Stomach smooth muscle (tissue), 2 donors: ENCODE measurements at regions not wholly inside any gene's neighbourhood (a gene's known extent, or its start where the extent isn't known, plus 50 kb on each side); places are given as distances from the start of the nearest gene placed in this dataset.

Experiments used
- H3K27ac ChIP-seq: one replicate; pipeline ENCODE4 v1.7.0; 2013; ENCODE audit warnings: mild to moderate bottlenecking, low read length, inconsistent platforms
- H3K27me3 ChIP-seq, 2 donors: one replicate each; pipeline ENCODE4 v1.7.0; 2013; ENCODE audit warnings: low read length in 2 of 2; ENCODE audit not compliant: insufficient read depth in 2 of 2, control insufficient read depth in 1 of 2
- H3K36me3 ChIP-seq, 2 donors: one replicate each; pipeline ENCODE4 v1.7.0; 2013; ENCODE audit warnings: low read length in 2 of 2; ENCODE audit not compliant: control insufficient read depth in 2 of 2, insufficient read depth in 2 of 2
- H3K4me1 ChIP-seq: one replicate; pipeline ENCODE4 v1.7.0; 2013; ENCODE audit warnings: low read length; ENCODE audit not compliant: control insufficient read depth, insufficient read depth
- H3K4me3 ChIP-seq, 2 donors: one replicate each; pipeline ENCODE4 v1.7.0; 2013; ENCODE audit warnings: low read length in 2 of 2
- H3K9ac ChIP-seq, 2 donors: one replicate each; pipeline ENCODE4 v1.7.0; 2013; ENCODE audit warnings: low read length in 2 of 2, mild to moderate bottlenecking in 1 of 2
- H3K9me3 ChIP-seq, 2 donors: one replicate each; pipeline ENCODE4 v1.7.0; 2013; ENCODE audit warnings: low read length in 2 of 2; ENCODE audit not compliant: control insufficient read depth in 2 of 2
- donor health status: healthy.
- donor health status: Pancreatic carcinoma.

- Histone ChIP-seq H3K4me1 (no peaks in the 10 kb centered on the region), H3K9me3 (no peaks in the 10 kb centered on the region), H3K27me3 (no peaks in the 10 kb centered on the region), H3K4me3 (no peak overlapping the region), H3K36me3 (no peaks in the 10 kb centered on the region), H3K27ac (no peak overlapping the region), H3K9ac (no peak overlapping the region)
Measured at GRCh38 chr12:28954333-28954732, 194.7 kb upstream of the FAR2 start.

- Histone ChIP-seq H3K4me1 (no peaks in the 10 kb centered on the region), H3K27ac (no peak overlapping the region), H3K9me3 (no peaks in the 10 kb centered on the region), H3K4me3 (no peak overlapping the region), H3K9ac (no peak overlapping the region), H3K27me3 (no peaks in the 10 kb centered on the region), H3K36me3 (no peaks in the 10 kb centered on the region)
Measured at GRCh38 chr12:28955491-28955890, 193.6 kb upstream of the FAR2 start.

- Histone ChIP-seq H3K4me3 (no peak overlapping the region), H3K27me3 (no peaks in the 10 kb centered on the region), H3K4me1 (no peaks in the 10 kb centered on the region)
Measured at GRCh38 chr12:28955931-28956330, 193.1 kb upstream of the FAR2 start.

GRCh38 chr12:28958553-28959195 is 190.4 kb upstream of the FAR2 start:
- Histone ChIP-seq H3K36me3 (no peaks in the 10 kb centered on the region), H3K9me3 (no peaks in the 10 kb centered on the region), H3K4me3 (no peak overlapping the region), H3K4me1 (no peaks in the 10 kb centered on the region), H3K27me3 (no peaks in the 10 kb centered on the region), H3K9ac (no peak overlapping the region), H3K27ac (no peak overlapping the region)

More at GRCh38 chr12:28955931-28956330, 193.1 kb upstream of the FAR2 start:
- H3K36me3 ChIP-seq, result no peaks in the 10 kb centered on the region
- no peaks in the 10 kb centered on the region for H3K9me3 ChIP-seq
- no peak overlapping the region for H3K9ac ChIP-seq
- H3K27ac ChIP-seq, result no peak overlapping the region

- Histone ChIP-seq H3K4me1 (no peaks in the 10 kb centered on the region), H3K27ac (no peak overlapping the region), H3K9ac (no peak overlapping the region), H3K36me3 (no peaks in the 10 kb centered on the region), H3K4me3 (no peak overlapping the region), H3K9me3 (no peaks in the 10 kb centered on the region), H3K27me3 (no peaks in the 10 kb centered on the region)
Measured at GRCh38 chr12:28961948-28962384, 187.1 kb upstream of the FAR2 start.

GRCh38 chr12:28963554-28963953 is 185.5 kb upstream of the FAR2 start:
- Histone ChIP-seq H3K36me3 (no peaks in the 10 kb centered on the region), H3K9ac (no peak overlapping the region), H3K27ac (no peak overlapping the region), H3K4me3 (no peak overlapping the region), H3K27me3 (no peaks in the 10 kb centered on the region), H3K4me1 (no peaks in the 10 kb centered on the region), H3K9me3 (no peaks in the 10 kb centered on the region)

- Histone ChIP-seq H3K9me3 (no peaks in the 10 kb centered on the region), H3K36me3 (no peaks in the 10 kb centered on the region), H3K27ac (no peak overlapping the region), H3K27me3 (no peaks in the 10 kb centered on the region), H3K4me1 (no peaks in the 10 kb centered on the region), H3K9ac (no peak overlapping the region), H3K4me3 (no peak overlapping the region)
Measured at GRCh38 chr12:28966046-28966780, 182.9 kb upstream of the FAR2 start.

- H3K36me3 ChIP-seq, result no peaks in the 10 kb centered on the region
- H3K9me3 ChIP-seq, result no peaks in the 10 kb centered on the region
- H3K27me3 ChIP-seq, result no peaks in the 10 kb centered on the region
- H3K4me3 ChIP-seq, result no peak overlapping the region
- H3K4me1 ChIP-seq, result no peaks in the 10 kb centered on the region
- no peak overlapping the region for H3K27ac ChIP-seq
- no peak overlapping the region for H3K9ac ChIP-seq
Measured at GRCh38 chr12:28967426-28967825, 181.7 kb upstream of the FAR2 start.

- Histone ChIP-seq H3K27me3 (no peaks in the 10 kb centered on the region), H3K36me3 (no peaks in the 10 kb centered on the region), H3K9ac (no peak overlapping the region), H3K4me3 (no peak overlapping the region), H3K9me3 (no peaks in the 10 kb centered on the region), H3K27ac (no peak overlapping the region), H3K4me1 (no peaks in the 10 kb centered on the region)
Measured at GRCh38 chr12:28973491-28973890, 175.6 kb upstream of the FAR2 start.

- Histone ChIP-seq H3K9me3 (no peaks in the 10 kb centered on the region), H3K36me3 (no peaks in the 10 kb centered on the region), H3K4me1 (no peaks in the 10 kb centered on the region), H3K4me3 (no peak overlapping the region), H3K27me3 (no peaks in the 10 kb centered on the region), H3K27ac (no peak overlapping the region), H3K9ac (no peak overlapping the region)
Measured at GRCh38 chr12:28974166-28974565, 174.9 kb upstream of the FAR2 start.

- H3K27me3 ChIP-seq, result no peaks in the 10 kb centered on the region
- no peaks in the 10 kb centered on the region for H3K36me3 ChIP-seq
- H3K4me1 ChIP-seq, result no peaks in the 10 kb centered on the region
- no peak overlapping the region for H3K27ac ChIP-seq
- no peaks in the 10 kb centered on the region for H3K9me3 ChIP-seq
- no peak overlapping the region for H3K4me3 ChIP-seq
- H3K9ac ChIP-seq, result no peak overlapping the region
Measured at GRCh38 chr12:28974883-28975282, 174.2 kb upstream of the FAR2 start.
